C4-2B (cell line): ENCODE measurements at regions not wholly inside any gene's neighbourhood (a gene's known extent, or its start where the extent isn't known, plus 50 kb on each side); places are given as distances from the start of the nearest gene placed in this dataset.

Experiments used
- CTCF ChIP-seq: fragments of 450-650 bp; conservative IDR thresholded peaks from 2 replicates; pipeline ENCODE4 v1.5.1; 2017; ENCODE audit warnings: mild to moderate bottlenecking
- ZFX ChIP-seq: fragments of 450-650 bp; IDR thresholded peaks from 2 replicates; pipeline ENCODE4 v1.6.1; 2017

- no peak for TF ChIP-seq CTCF
- TF ChIP-seq ZFX = no peak
Measured at GRCh38 chr4:12042818-12043217, 614.1 kb upstream of the HS3ST1 start.
